Activated T-cell treated with anti-CD3 and anti-CD28 coated beads for 1 hour (primary cell): ENCODE measurements at regions not wholly inside any gene's neighbourhood (a gene's known extent, or its start where the extent isn't known, plus 50 kb on each side); places are given as distances from the start of the nearest gene placed in this dataset.

ENCODE experiments used
- DNase-seq: peaks from one replicate; pipeline ENCODE4 v3.0.0-alpha.2; 2020; ENCODE audit warnings: low read depth

DNA sequence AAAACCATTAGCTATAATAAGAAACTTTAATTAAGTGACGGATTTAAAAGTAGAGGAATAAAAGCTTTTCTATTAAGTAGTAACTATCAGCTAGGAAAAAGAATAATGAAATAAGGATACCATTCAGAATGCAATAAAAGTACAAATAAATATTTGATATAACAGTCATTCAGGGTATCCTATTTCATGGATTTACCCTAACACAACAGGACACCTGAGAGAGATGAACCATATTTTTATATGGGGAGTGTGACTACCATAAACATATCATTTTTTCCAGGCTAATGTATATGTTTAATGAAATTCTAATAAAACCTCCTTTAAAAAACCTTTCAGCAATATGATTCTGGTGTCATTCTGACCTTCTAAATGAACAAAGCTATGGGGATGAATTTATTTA lies 393.8 kb downstream of the SNAPC1 start:
- DNase-seq, result no peak

DNA sequence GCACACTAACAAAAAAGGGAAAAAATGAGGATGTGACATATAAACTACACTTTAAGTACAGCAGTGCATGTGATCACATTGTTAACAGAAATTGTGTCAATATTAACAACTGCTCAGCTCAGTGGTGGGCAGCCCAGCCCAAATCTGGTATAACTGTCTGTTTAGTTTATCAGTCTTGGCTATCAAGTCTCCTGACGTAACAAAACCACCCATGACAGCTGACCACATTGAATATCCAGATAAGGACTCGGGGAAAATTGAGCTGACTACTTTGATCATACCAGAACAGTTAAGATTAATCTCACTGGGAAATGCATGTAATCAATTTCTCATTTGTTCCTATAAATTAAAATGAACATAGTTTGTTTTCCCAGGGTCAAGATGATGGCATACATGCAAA lies 396.6 kb downstream of the SNAPC1 start:
- no peak for DNase-seq

DNA sequence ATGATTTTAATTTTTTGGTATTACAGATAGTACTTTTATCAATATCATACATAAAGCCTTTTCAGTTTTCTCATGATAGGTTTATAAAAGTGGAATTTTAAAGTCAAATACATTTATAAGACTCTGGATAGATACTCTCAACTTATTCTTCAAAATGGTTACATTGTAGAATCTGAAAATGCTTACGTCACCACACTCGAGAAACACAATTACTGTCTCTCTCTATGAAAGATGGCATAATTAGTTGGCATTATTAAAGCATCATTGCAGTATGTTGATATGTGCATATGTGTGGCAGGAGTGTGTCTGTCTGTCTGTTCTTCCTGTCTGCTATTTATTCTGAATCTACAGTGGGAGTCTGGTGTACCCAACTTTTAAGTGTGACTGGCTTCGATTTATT lies 397.1 kb downstream of the SNAPC1 start:
- no peak for DNase-seq

DNA sequence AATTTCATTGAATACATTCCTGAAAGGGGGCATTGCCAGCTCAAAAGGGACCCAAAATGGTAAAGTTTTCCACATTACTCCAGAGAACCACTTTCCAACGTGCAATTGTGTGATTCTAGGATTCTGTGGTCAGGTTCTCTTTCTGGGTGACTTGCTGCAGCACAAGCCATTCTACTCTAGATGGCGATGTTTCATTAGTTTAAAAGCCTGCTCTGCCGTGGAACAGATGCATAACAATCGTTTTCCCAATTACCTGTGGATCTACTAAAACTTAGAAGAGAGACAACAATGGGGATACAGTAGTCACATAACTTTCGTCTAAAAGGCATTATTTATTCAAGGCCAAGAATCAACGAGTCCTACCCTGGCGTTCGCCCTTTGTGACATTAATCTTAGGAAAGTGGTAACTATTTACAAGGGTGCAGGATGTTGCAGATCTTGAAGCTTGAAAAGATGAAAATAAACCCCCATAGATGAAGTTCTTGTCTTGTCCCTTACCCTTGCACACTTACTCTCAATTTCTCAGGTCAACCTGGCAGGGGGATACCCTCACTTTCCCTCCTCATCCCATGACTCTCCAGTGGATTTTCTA lies 400.9 kb downstream of the SNAPC1 start:
- no peak for DNase-seq

DNA sequence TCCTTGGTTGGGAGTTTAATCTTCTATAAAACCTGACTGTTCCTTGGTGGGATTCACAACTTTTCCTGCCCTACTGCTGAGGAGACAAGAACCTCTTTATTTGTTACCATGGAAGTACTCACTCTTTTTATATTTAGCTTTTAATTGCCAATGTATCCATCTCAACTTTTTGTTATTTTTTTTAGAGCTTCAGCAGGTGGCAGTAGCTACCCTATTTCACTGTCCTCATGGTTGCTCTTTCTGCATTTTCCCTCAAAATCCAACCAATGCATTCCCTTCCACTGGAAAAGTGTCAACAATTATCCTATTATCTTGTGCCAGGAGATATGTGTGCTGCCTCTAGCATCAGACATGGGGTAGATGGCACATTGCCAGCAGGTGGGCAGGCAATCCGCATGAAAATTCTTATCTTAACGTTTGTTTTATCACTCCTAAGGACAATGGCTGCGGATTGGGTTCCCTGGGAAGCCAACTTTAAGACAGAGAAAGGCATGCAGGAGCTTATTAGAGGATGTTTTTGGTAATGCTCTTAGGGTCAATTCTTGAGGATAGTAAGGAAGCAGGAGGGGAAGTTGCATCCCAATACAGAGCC lies 406.4 kb downstream of the SNAPC1 start:
- DNase-seq, result no peak

DNA sequence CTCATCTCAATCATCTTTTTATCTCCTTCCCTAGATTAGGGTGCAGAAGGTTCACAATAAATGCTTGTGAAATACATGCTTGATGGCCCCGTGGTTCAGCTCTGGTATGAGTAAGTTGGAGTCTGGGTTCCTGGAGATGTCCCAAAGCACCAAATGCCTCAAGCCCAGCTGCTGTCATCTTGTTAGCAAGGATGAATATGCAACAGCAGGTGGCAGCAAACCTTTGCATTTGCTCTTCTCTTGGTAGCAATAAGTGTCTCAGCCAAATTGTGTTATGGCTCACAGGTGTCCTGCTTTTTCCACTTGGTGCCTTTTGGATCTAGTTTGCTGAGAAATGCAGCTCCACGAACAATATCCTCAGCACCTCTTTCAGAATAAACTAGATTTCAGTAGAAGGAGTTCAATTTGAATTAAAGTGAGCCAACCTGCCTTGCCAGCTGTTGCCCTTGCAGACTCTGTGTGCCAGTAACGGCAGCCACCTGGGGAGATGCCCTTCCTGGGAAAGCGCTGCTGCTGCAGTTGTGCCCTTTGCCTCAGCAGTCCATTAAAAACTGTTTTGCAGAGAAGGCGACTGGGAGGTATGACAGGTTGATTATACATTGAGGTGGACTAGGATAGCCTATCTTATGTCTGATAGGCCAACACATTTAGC lies 417.3 kb downstream of the SNAPC1 start:
- DNase-seq, result no peak

DNA sequence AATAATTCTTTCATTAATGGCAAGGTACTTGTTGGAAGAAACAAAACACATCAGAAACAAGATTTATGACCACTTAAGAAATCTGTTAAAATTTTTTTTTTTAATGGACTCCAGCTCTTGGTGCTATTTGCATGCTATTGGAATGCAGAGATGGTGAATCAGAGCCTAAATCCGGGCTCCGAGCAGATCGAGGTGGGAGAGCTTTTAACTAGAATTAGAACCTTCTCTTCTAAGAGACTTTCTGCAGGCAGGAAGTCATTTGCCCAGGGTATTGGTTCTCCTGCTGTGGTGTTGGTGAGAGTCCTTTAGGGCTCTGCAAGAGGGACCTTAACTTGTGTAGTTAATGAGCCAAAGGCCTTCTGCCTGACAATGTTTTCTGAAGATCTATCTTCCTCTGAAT lies 419.4 kb downstream of the SNAPC1 start:
- DNase-seq, result no peak

DNA sequence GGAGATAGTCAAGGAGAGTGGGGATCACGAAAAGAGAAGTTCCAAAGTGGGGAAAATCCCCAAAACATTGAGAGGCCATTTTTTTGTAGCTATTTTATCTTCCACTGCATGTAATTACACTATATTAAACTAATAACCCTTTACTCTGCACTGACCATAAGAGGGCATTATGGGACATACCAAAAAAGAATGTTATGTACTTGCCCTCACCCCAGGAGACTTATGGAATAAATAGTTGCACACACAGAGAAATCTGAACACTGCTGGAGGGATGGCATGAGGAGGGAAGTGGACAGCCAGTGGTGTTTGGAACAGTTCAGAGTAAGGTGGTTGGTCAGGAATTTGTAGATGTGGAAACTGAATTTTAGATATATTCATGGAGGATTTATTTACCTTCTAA lies 422.9 kb downstream of the SNAPC1 start:
- DNase-seq, result no peak

DNA sequence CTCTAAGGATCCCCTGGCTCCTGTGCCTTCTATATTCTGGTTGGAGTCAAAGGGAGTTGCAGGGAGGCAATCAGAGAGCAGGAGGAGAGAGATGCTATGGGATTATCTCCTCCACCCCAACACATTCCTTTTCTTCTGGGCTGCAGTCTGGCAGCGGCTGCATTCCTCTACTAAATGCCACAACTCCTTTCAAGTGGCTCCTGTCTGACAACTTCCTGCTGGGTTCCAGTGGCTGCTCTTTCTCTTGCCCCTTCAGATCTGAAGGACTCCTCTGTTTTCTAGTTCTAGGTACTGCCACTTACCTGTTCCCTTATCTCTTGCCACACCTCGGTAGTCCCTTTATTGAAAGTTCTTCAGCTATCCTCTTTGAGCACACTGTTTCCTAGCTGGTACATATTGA lies 425.0 kb downstream of the SNAPC1 start:
- DNase-seq, result no peak

DNA sequence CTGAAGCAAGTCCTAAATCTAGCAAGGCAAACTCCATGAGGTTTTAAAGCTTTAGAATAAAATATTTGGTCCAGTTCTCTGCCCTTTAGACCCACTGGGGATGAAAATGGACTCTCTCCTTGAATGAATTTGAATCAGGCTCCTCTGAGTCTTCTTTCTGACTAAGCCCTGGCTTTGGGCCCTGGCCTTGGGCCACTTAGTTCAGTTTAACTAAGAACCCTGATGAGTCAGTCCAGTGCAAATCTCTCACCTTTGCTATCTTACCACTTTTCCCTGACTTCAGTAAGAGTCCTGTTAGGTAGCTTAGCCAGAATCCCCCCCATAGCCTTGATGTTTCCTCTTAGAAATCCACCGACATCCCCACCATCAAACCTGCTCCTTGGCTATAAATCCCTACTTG lies 427.5 kb downstream of the SNAPC1 start:
- DNase-seq, result no peak

DNA sequence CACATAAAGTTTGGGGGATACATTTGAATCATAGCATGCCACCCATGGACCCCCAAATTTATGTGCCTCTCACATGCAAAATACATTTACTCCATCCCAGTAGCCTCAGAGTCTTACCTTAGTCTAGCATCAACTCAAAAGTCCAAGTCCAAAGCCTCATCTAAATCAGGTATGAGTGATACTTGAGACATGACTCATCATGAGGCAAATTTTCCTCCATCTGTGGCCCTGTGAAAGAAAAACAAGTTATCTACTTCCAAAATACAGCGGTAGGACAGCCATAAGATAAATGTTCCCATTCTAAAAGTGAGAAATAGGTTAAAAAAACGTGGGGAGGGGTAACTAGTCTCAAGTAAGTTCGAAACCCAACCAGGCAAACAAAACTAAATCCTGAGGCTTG lies 444.2 kb downstream of the SNAPC1 start:
- no peak for DNase-seq

DNA sequence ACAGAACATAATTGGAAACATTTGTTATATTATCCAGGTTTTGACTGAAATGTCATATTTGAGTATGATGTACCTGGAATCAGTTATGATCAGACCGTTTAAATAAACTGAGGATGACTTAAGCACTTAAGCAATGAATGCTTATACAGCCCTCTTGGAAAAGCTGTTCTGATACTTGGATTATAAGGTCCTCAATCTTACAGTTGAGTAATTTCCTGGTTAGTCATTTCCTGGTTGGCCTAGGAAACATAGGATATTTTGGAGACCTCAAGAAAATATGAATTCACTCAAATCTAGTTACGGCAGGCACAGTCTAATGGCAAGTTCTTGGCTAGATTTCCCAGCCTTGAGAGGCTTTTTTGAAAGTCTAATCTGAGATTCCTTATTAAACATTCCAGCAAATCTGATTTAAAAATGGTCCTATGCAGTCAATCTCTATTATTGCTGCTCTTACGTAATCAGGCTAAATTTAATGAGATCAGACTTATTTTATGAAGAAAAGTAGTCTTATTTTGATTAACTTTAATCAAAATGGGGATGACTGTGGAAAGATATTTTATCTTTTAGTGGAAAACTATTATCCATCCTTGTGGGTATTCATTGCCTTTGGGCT lies 447.2 kb downstream of the SNAPC1 start:
- DNase-seq, result no peak

DNA sequence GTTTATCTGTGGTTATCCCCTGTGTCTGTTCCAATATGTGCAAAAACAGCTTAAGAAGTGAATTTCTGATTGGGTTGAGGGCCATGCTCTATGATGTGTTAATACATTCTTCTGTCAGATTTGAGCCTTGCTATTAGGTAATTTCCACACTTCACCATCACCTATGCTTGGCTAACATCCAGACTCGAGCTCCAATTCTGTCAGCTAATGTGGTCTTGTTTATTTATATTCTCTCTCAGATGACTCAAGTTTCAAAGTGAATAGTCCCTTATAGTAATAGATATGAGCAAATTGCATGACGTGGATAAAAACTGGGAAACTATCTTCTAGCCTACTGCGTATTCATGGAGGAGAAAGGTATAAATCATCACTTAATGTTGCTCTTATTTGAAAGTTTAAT lies 451.3 kb downstream of the SNAPC1 start:
- DNase-seq, result no peak

DNA sequence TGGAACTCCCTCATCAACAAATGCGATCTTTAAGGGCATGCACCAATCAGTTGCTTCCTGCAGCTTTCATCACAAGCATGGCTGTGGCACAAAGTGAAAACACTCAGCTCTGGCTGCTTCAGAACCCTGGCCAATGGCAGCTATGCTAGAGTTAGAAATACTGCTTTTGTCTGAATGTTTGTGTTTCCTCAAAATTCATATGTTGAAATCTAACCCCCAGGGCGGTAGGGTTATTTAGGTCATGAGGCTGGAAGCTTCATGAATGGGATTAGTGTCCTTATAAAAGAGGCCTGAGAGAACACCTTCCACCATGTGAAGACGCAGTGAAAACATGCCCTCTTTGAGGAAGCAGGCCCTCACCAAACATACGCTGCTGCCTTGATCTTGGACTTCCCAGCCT lies 453.9 kb downstream of the SNAPC1 start:
- no peak for DNase-seq

DNA sequence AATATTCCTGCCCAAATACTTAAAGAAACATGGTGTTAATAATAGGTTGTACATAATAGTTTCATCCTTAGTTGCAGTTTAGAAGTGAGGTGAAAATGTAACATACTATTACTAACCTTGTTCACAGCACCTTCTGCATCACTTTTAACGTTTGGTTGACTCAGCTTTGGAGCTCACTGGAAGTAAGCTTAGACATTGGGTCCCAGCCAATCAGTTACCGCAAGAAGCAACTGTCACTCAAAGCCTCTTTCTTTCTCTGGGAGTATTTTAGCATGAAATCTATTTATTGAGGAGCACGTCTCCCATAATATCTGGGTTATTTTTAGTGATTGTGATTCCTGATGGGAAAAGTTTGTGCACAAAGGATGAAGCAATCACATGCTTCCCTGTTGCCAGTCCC lies 472.6 kb downstream of the SNAPC1 start:
- DNase-seq, result no peak

DNA sequence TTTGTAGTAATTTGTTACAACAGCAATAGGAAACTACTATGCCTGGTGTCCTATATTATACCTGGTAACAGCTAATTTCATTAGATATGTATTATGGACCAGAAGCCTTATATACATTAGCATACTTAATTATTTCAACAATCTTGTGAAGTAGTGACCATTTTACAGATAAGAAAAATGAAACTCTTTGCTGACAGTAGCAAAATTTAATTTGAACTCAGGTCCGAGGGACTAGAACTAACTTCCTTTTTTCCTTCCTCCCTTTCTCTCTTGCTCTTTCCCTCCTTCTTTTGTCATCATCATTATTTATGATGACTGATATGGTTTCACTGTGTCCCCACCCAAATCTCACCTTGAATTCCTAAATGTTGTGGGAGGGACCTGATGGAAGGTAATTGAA lies 482.0 kb downstream of the SNAPC1 start:
- no peak for DNase-seq

DNA sequence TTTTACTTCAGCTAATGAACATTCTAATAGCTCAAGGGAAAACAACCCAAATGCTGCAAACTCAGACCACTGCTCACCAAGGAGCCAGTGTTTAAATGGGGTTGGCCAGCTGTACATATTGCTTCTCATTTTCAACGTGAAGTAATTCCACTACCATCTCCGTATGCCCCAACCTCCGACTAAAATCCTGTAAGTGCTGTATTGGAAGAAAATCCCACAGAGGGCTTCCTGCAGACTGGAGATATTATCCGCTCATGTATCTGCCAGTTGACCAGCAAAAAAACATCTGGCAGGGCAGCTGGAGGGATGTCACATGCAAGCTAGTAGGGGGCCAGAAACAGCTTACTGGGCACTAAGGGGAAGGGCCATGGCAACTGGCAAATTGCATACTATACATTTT lies 485.0 kb downstream of the SNAPC1 start:
- DNase-seq, result no peak

DNA sequence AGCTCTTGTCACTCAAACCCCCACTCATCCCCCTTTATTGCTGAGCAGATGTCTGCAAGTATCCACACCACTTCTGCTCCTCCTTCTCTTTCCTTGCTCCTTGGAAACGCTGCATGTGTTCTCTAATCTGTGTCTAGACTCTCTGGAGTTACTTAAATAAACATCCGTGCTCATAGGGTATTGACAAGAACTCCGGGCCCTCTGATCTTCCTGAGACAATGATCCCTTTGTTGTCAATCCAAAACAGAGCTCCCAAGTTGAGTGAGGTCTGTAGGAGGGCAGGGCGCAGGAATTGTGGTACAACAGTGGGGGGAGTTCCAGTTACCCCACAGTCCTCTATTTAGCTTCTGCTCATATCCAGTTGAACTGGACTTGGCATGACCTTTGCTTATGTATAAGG lies 489.0 kb downstream of the SNAPC1 start:
- DNase-seq, result no peak

DNA sequence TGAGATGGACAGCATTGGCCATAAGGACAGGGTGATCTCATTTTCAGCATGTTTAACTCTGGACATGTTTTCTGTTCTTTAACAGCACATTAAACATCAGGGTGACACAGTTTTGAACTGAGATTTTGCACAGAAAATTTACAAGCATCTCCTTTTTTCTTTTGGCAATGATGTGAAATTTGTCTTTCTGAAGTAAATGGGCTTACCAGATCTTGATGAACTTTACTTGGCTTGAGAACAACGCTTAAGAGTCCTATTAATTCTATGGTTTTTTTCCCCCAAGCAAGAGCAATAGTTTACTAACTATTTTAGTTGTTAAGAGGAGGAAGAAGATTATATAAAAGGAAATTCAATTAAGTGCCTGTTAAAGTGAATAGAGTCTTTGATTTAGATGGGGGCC lies 491.0 kb downstream of the SNAPC1 start:
- DNase-seq, result no peak

DNA sequence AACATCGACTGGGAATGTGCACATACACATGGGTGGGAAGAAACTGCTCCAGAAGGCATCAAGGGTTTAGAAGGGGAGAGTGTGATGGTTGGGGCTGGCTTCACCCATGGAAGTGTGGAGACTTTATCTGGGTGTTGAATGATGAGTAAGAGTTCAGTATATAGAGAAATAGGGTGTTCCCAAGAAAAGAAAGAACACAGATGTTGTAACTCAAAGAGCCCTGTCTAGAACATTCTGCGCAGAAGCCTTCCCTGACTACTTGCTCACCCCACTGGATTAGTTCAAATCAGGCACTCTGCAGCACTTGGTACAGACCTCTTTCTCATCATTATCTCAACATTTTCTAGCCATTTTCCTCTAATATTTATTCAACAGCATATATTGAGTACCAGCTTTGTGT lies 491.7 kb downstream of the SNAPC1 start:
- no peak for DNase-seq

DNA sequence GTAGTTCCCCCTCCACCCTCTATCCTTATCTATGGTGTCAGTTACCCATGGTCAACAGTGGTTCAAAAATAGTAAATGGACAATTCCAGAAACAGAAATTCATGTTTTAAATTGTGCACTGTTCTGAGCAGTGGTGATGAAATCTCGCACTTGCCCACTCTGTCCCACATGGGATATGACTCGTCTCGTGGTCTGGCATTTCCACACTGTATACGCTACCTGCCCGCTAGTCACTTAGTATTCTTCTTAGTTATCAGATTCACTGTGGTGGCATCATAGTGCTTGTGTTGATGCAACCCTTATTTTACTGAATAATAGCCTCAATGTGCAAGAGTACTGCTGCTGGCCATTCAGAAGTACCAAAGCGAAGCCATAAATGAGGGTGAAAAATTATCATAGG lies 507.0 kb downstream of the SNAPC1 start:
- DNase-seq, result no peak

DNA sequence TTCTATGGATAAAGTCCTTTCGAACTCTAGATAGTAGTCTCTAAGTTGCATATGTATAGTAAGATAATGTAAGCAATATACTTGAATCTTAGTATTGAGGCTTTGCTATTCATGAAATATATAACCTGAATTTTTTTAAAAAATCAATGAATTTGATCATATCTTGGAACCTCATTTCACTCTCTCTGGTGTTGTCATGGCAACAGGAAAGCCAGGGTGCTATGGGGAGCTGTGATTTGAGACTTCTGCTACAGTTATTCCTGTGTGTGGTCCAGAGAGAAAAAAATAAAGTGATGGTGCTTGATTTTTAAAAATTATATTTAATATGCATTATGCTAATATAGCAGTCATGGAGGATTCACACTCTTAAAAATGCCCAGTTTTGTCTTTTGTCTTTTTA lies 508.0 kb downstream of the SNAPC1 start:
- DNase-seq, result no peak

DNA sequence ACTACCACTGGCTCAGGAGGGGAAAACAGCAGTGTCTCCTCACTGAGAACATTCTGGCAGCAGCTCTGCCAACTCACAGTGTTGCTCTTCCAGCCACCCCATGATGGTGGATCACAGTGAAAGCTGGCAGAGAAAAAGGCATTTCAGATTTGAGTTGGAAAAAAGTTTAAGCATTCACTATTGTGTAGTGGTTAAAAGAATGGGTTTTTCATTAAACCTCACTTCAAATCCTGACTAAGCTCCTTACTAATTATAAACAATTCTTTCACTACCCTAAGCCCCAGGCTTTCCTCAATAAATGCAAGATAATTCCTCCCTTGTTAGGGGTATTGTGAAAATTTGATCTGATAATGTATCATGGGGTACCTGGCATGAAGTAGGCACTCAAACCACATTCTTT lies 518.1 kb downstream of the SNAPC1 start:
- no peak for DNase-seq

DNA sequence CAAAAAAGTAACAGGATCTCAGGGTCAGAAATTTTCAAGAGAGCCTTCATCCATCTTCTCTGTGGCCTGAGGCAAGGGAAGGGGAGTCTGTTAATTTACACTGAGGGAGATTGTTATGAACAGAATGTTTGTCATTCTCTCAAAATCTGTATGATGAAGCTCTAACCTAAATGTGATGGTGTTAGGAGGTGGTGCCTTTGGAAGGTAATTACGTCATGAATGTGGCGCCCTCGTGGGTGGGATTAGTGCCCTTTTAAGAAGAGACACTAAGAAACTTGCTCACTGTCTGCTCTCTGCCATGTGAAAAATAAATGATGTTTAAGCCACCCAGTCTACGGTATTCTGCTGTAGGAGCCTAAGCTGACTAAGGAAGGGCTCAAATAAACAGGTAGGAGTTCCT lies 521.6 kb downstream of the SNAPC1 start:
- DNase-seq, result no peak
